ENCODE measurements at regions not wholly inside any gene's neighbourhood (a gene's known extent, or its start where the extent isn't known, plus 50 kb on each side); places are given as distances from the start of the nearest gene placed in this dataset.

DNA sequence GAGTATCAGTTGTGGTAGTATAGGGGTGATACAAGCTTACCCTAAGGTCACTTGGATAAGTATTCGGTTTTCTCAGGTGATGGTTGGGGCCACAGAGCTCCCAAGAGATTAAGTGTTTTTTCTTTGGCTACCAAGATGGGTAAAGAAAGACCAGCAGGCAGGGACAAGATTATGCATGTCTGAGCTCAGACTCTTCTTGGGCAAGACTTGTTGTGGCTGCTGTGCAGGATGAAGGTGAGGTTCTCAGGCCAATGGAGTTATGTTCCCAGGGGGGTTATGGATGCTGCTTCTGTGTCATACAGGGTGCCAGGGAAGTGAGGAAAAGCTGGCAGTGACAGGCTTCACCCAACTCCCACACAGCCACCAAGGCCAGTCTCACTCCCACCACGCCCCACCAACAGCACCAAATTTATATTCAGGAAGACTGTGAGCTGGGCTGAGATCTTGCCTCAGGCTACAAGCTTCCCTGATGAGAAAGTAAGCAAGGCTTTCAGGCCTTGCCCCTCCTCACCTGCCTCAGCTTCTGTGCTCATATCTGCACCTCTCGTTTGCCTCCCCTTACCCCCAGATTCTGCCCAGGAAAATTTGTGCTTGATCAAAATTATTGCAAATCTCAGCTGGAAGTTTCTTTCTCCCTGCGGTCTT lies 511.8 kb upstream of the SLITRK1 start:
- DNase-seq = no peak

- DNase-seq = no peak
These were observed 498.6 kb upstream of the SLITRK1 start for GRCh38 chr13:84380866-84381265.

DNA sequence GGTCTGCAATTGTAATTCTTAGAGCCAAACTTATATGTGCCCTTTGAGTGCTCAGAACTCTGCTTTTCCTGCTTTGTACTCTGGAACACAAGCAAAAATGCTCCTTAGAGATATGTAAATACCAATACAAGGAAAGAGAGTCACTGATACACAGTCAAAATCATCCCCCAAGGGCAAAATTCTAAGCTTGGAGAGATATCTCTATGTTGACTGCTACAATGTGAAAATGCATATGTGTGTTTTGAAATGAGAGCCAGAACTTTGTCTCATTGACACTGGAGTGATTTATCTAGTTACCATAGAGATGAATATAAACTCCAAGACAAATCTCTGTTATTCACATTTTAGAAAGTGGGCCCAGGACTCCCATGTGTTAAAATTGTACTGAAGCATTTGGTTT lies 494.8 kb upstream of the SLITRK1 start:
- DNase-seq = no peak

DNA sequence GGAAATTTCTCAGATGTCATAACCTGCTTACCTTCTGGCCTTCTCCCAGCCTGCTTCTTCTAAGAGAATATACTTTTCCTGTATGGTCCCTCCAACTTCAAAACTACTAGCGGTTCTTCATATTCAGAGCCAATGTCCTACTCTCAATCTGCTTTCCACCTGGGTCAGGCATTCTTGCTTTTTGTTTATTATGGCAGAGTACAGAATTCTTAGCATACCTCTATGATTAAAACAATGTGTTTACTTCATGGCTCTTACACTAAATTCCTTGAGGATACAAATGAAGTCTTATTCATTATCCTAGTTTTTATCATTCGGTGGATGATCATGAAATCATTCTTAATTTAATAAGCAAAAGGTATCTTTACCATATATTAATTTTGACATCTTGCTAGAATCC lies 484.2 kb upstream of the SLITRK1 start:
- no peak for DNase-seq

DNA sequence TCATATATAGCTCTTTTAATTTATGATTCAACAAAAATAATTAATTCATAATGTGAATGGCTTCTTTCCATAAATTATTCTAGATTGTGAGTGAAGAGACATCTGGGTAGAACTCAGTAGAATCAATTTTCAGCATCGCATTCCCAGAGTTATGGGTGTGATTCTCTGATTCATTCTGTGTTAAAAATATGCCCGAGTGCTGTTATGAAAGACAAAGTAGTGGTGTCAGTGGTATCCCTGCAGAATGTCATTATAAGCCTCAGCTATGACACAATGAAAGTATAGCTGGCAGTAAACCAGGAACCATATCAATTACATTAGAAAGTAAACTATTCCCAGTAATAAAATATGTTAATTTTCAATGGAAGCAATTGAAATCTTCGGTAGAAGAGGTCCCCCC lies 480.5 kb upstream of the SLITRK1 start:
- no peak for DNase-seq

GRCh38 chr13:84360822-84361221 lies 478.5 kb upstream of the SLITRK1 start:
- DNase-seq = no peak

DNA sequence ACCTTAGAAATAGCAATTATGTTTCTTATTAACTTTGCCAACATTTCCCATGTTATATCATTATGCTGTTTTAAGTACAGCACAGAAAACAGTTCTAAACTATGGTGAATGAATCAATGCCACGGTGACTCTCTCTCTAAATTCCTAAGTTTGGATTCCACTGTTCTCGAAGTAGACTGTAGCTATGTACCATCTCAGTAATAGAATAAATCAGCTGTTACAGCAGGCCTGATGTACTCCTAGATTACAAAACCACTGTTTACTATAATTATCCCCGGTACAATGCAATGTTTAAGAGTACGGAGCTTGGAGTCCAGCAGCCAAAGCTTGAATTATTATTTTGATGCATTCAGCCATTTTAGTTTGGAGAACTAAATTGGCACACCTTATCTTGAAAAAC lies 476.3 kb upstream of the SLITRK1 start:
- no peak for DNase-seq

GRCh38 chr13:84352946-84353345 lies 470.7 kb upstream of the SLITRK1 start:
- no peak for DNase-seq

GRCh38 chr13:84339456-84339855 lies 457.2 kb upstream of the SLITRK1 start:
- no peak for DNase-seq

DNA sequence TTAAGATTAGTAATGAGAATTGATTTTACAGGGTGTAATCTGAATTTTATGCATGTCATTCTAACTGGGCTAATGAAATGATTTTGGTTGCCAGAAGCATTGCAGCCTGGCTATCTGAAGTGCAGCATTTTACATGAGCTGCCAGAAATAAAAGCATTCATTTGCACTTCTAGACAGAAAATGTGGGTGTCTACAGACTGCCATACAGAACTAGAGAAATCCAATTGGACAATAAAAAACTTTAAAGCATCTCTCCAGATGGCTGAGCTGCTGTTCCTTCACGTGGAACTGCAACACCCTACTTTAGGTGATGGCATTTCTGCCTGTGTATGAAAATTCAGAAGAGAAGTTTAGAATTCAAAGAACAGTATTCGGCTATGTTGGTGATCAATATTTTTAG lies 450.1 kb upstream of the SLITRK1 start:
- no peak for DNase-seq

- no peak for DNase-seq
These were observed 433.3 kb upstream of the SLITRK1 start for GRCh38 chr13:84315527-84315926.

DNA sequence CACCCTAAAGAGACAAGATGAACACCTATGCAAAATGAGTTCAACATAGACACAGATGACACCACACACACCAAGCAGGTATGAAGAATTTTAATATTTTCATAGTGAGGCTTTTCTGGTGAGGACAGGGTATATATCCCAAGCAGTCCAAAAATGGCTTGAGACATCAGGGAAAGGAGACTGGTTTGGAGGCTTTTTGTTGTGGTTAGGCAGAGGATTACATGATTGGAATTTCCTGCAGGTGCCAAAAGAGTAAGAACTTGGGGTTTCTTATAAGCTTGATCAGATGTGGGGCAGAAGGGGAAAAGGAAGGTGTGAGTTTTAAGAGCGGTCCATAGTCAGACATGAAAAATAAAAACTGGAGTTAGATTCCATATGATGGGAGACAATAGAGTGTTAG lies 420.8 kb upstream of the SLITRK1 start:
- no peak for DNase-seq

GRCh38 chr13:84297251-84297650 lies 415.0 kb upstream of the SLITRK1 start:
- DNase-seq = no peak

GRCh38 chr13:84296401-84296800 lies 414.1 kb upstream of the SLITRK1 start:
- DNase-seq = no peak

GRCh38 chr13:84294576-84294975 lies 412.3 kb upstream of the SLITRK1 start:
- no peak for DNase-seq

GRCh38 chr13:84290386-84290785 lies 408.1 kb upstream of the SLITRK1 start:
- DNase-seq = no peak

- DNase-seq = no peak
These were observed 396.9 kb upstream of the SLITRK1 start for GRCh38 chr13:84279166-84279565.

DNA sequence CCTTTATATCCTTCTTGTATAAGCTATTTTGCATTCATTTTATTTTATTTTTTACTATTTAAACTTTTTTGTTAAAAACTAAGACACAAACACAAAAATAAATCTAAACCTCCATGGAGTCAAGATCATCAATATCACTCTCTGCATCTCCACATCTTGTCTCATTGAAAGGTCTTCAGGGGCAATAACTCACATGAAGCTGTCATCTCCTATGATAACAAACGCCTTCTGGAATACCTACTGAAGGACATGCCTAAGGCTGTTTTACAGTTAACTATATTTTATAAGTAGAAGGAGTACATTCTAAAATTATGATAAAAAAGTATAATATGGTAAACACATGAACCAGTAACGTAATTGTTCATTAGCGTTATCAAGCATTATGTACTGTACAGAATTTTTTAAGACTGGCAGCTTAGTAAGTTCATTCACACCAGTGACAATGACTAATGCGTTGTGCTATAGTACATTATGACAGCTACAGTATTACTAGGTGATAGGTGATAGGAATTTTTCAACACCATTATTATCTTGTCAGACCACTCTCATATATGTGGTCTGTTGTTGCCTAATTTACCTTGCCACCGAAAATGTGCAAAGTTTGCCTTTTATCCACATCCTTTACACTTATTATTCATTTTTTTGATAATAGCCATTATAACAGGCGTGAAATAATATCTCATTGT lies 390.7 kb upstream of the SLITRK1 start:
- DNase-seq = no peak

- DNase-seq = no peak
These were observed 383.0 kb upstream of the SLITRK1 start for GRCh38 chr13:84265257-84265764.

GRCh38 chr13:84263354-84264069 lies 381.2 kb upstream of the SLITRK1 start:
- no peak for DNase-seq

DNA sequence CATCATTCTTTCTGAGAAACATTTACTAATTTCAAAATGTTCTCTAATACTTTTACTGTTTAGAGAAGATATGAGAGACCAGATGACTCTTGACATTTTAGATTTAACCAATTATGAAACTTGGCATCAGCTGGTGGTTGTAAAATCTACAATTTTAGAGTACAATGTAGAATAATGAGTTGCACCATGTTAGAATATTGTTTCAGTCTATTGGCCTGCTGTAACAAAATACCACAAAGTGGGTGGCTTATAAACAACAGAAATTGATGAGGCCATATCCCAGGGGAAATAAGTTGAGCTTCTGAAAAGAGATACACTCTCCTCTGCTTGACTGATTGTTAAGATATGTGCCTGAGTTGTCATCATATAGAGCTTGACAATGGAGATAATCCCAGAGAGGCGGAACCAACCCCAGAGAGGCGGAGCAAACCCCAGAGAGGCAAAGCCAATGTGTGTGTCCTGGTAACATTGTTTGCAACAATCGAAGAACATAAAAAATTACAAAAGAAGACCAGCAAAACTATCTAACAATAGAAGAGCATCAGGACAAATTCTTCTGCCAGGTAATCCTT lies 373.0 kb upstream of the SLITRK1 start:
- no peak for DNase-seq

- DNase-seq = no peak
These were observed 367.2 kb upstream of the SLITRK1 start for GRCh38 chr13:84249463-84249862.

- no peak for DNase-seq
These were observed 361.1 kb upstream of the SLITRK1 start for GRCh38 chr13:84243340-84243739.

GRCh38 chr13:84239032-84239431 lies 356.8 kb upstream of the SLITRK1 start:
- DNase-seq = no peak

Measured in left hindlimb (tissue), 1 donor.